Panc1 (cell line): ENCODE measurements at regions not wholly inside any gene's neighbourhood (a gene's known extent, or its start where the extent isn't known, plus 50 kb on each side); places are given as distances from the start of the nearest gene placed in this dataset.

Experiments
- ATAC-seq: fragments of 200-7000 bp; cut with Tn5 transposase; 2 replicates; pipeline ENCODE4 v1.9.1; 2020; ENCODE audit warnings: mild to moderate bottlenecking, moderate library complexity
- BruUV-seq: library from RNA; stranded (reverse); fragments of 400-500 nt; replicated peaks from 2 replicates; lab custom pipeline; 2021; lab: Mats Ljungman, UMichigan
- CTCF ChIA-PET: fragments of 300-600 bp; sonication (Branson Sonifier 250); formaldehyde crosslinking; loops from one replicate; lab custom pipeline; 2022; ENCODE audit warnings: antibody characterized with exemption; lab: Charles Lee
- POLR2A ChIA-PET: fragments of 300-600 bp; sonication (Branson Sonifier 250); formaldehyde crosslinking; loops from one replicate; lab custom pipeline; 2022; ENCODE audit warnings: antibody characterized with exemption; lab: Charles Lee
- DNase-seq: peaks from one replicate; pipeline ENCODE4 v3.0.0-alpha.2; 2010; ENCODE audit warnings: low read depth, low spot score
- H3K27ac ChIP-seq: 2 replicates; pipeline ENCODE4 v1.5.1; 2011; ENCODE audit warnings: mild to moderate bottlenecking, low read length, inconsistent platforms
- H3K27me3 ChIP-seq: fragments of 200-500 bp; sonication (Bioruptor generic); 2 replicates; pipeline ENCODE4 v1.6.0; 2014; ENCODE audit warnings: low read length, inconsistent platforms; ENCODE audit not compliant: control insufficient read depth, insufficient read depth
- H3K36me3 ChIP-seq: fragments of 200-500 bp; sonication (Bioruptor generic); 2 replicates; pipeline ENCODE4 v1.5.1; 2014; ENCODE audit warnings: inconsistent platforms, mild to moderate bottlenecking, low read length, moderate library complexity; ENCODE audit not compliant: control insufficient read depth, insufficient read depth
- H3K4me1 ChIP-seq: 2 replicates; pipeline ENCODE4 v1.5.1; 2011; ENCODE audit warnings: inconsistent platforms, mild to moderate bottlenecking, low read length, moderate library complexity; ENCODE audit not compliant: control insufficient read depth, insufficient read depth
- H3K4me3 ChIP-seq, 2 experiments: 2 replicates each; pipeline ENCODE4 v1.5.1; 2011 to 2012; ENCODE audit warnings: low read depth in 2 of 2, low read length in 2 of 2, mild to moderate bottlenecking in 2 of 2, inconsistent platforms in 1 of 2, moderate library complexity in 1 of 2
- H3K9me3 ChIP-seq: fragments of 200-500 bp; sonication (Bioruptor generic); 2 replicates; pipeline ENCODE4 v1.5.1; 2014; ENCODE audit warnings: low read depth, mild to moderate bottlenecking, inconsistent platforms, low read length, moderate library complexity; ENCODE audit not compliant: control insufficient read depth, insufficient read depth
- POLR2AphosphoS5 ChIP-seq: IDR thresholded peaks from 2 replicates; pipeline ENCODE4 v1.6.1; 2012; ENCODE audit warnings: mild to moderate bottlenecking, low read depth, low read length, moderate library complexity
- SIN3A ChIP-seq: IDR thresholded peaks from 2 replicates; pipeline ENCODE4 v1.6.1; 2012; ENCODE audit warnings: low read depth, mild to moderate bottlenecking, low read length, moderate library complexity, borderline replicate concordance; ENCODE audit not compliant: insufficient read depth
- TCF7L2 ChIP-seq: IDR thresholded peaks from 2 replicates; pipeline ENCODE4 v1.6.1; 2011; ENCODE audit warnings: mild to moderate bottlenecking, low read depth, low read length, inconsistent platforms
- in situ Hi-C: cut with HindIII; loops from 2 replicates; pipeline ENCODE4 v1.10.0; 2016; ENCODE audit warnings: low sequenced_read_pairs, low pct_unique_long_range_greater_than_20kb
- intact Hi-C: fragments of 100-400 bp; cut with micrococcal nuclease; formaldehyde crosslinking; loops from one replicate; pipeline ENCODE4 v1.10.0; 2022; ENCODE audit not compliant: unreplicated experiment
- TF ChIP-seq, protein P1 (sequence below), 2 experiments: IDR thresholded peaks; 2 replicates each; pipeline ENCODE4 v1.6.1; 2011 to 2012; ENCODE audit warnings: low read depth in 2 of 2, control low read depth in 1 of 2, low read length in 1 of 2, mild to moderate bottlenecking in 1 of 2, moderate library complexity in 1 of 2; ENCODE audit not compliant: insufficient read depth in 1 of 2
- TF ChIP-seq, protein P2 (sequence below): fragments of 450-650 bp; IDR thresholded peaks from 2 replicates; pipeline ENCODE4 v1.5.1; 2017; ENCODE audit warnings: mild to moderate bottlenecking

DNA sequence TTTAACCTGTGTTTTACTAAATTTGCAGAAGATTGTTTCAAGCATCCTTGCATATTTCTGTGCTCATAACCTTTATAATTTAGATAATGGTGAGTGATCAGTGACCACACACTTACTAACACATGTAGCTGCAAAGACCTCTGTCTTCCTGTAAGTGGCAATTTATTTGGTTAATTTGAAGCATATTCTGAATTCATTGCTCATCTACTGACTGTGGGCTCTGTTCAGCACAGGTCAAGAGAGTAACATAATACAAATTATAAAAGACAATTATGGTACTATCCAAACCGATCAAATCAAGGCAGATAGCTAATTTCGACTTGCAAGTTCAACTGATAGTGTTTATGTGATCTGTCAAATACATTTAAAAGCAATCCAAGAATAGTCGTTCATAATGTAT, 223.9 kb upstream of the FAM98A start:
- in situ Hi-C loops (no loop called here), intact Hi-C loops (no loop called here)
- no peaks in the 10 kb centered on the region for H3K4me1 ChIP-seq
- H3K27me3 ChIP-seq = no peaks in the 10 kb centered on the region
- H3K36me3 ChIP-seq = no peaks in the 10 kb centered on the region
- ChIA-PET POLR2A (no interaction called here), CTCF (no interaction called here)
- no TSS peak for BruUV-seq
- H3K4me3 ChIP-seq = no peak overlapping the region
- ATAC-seq (no peak), DNase-seq (no peak)
- H3K27ac ChIP-seq = no peak overlapping the region
- H3K9me3 ChIP-seq = no peaks in the 10 kb centered on the region
- no peak for TF ChIP-seq POLR2AphosphoS5
- TF ChIP-seq, protein P1, sequence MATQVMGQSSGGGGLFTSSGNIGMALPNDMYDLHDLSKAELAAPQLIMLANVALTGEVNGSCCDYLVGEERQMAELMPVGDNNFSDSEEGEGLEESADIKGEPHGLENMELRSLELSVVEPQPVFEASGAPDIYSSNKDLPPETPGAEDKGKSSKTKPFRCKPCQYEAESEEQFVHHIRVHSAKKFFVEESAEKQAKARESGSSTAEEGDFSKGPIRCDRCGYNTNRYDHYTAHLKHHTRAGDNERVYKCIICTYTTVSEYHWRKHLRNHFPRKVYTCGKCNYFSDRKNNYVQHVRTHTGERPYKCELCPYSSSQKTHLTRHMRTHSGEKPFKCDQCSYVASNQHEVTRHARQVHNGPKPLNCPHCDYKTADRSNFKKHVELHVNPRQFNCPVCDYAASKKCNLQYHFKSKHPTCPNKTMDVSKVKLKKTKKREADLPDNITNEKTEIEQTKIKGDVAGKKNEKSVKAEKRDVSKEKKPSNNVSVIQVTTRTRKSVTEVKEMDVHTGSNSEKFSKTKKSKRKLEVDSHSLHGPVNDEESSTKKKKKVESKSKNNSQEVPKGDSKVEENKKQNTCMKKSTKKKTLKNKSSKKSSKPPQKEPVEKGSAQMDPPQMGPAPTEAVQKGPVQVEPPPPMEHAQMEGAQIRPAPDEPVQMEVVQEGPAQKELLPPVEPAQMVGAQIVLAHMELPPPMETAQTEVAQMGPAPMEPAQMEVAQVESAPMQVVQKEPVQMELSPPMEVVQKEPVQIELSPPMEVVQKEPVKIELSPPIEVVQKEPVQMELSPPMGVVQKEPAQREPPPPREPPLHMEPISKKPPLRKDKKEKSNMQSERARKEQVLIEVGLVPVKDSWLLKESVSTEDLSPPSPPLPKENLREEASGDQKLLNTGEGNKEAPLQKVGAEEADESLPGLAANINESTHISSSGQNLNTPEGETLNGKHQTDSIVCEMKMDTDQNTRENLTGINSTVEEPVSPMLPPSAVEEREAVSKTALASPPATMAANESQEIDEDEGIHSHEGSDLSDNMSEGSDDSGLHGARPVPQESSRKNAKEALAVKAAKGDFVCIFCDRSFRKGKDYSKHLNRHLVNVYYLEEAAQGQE (IDR thresholded peaks at IDR 0.05; ENCODE audit: insufficient read depth in 1 of 2, low read depth in 2 of 2, low read length in 1 of 2) = no peak

DNA sequence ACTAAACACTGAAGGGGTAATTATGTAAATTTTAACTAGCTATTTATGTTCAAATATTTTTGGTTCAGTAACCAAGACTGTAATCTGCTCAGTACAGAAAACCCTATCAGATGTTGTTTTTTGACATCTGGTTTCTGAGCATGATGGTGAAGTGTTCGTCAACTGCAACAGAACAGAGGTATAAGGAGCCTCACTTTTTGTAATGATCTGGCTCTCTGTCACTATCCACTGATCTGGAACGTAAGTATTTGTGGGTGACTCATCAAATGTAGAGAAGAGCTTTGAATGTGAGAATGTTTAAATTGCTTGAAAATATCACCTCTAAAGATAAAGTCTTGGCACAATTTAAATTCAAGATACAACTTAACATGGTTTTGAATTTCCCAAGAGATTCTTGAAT, 213.6 kb upstream of the FAM98A start:
- CTCF ChIA-PET = no interaction called here

More for the DNA sequence above, 213.6 kb upstream of the FAM98A start:
- no TSS peak for BruUV-seq
- DNase-seq (no peak), ATAC-seq (no peak)
- Histone ChIP-seq H3K27me3 (no peaks in the 10 kb centered on the region), H3K27ac (no peak overlapping the region), H3K36me3 (no peaks in the 10 kb centered on the region), H3K9me3 (no peaks in the 10 kb centered on the region), H3K4me3 (no peak overlapping the region), H3K4me1 (no peaks in the 10 kb centered on the region)
- POLR2A ChIA-PET = no interaction called here
- TF ChIP-seq SIN3A = no peak
- TF ChIP-seq POLR2AphosphoS5 = no peak
- TF ChIP-seq, protein P2, sequence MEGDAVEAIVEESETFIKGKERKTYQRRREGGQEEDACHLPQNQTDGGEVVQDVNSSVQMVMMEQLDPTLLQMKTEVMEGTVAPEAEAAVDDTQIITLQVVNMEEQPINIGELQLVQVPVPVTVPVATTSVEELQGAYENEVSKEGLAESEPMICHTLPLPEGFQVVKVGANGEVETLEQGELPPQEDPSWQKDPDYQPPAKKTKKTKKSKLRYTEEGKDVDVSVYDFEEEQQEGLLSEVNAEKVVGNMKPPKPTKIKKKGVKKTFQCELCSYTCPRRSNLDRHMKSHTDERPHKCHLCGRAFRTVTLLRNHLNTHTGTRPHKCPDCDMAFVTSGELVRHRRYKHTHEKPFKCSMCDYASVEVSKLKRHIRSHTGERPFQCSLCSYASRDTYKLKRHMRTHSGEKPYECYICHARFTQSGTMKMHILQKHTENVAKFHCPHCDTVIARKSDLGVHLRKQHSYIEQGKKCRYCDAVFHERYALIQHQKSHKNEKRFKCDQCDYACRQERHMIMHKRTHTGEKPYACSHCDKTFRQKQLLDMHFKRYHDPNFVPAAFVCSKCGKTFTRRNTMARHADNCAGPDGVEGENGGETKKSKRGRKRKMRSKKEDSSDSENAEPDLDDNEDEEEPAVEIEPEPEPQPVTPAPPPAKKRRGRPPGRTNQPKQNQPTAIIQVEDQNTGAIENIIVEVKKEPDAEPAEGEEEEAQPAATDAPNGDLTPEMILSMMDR = no peak
- no peak for TF ChIP-seq TCF7L2
- TF ChIP-seq, protein P1 (IDR thresholded peaks at IDR 0.05; ENCODE audit: insufficient read depth in 1 of 2, low read depth in 2 of 2, low read length in 1 of 2) = no peak
- intact Hi-C loops (no loop called here), in situ Hi-C loops (no loop called here)
